ENCODE measurements at regions not wholly inside any gene's neighbourhood (a gene's known extent, or its start where the extent isn't known, plus 50 kb on each side); places are given as distances from the start of the nearest gene placed in this dataset.

DNA sequence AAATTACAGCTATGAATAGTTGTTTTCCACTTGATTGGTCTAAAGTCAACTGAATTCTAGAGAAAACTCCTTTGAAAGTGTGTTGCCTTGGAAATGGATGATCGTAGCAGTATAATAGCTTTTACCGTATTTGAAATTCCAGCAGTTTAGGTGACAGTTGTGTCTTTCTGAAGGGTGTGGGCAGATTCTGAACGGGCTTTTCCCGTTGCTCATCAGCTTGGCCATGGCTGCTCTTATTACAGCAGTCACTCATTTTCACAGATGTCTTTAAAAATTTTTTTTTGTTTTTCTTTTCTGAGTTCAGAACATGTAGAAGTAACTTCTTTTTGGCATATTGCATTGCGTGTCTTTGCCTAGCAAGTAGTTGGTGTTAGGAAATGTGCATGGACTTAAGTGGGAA is 69.6 kb upstream of the SLC4A4 start:
- H3K4me1 ChIP-seq (ENCODE audit: insufficient read depth) = no peaks in the 10 kb centered on the region
- no peak overlapping the region for H3K4me2 ChIP-seq
- no peak for DNase-seq (ENCODE audit: low spot score)
- no peaks in the 10 kb centered on the region for H3K36me3 ChIP-seq (replicated peaks; ENCODE audit: insufficient read depth, low read depth)
- H2AFZ ChIP-seq = no peak overlapping the region
- H3K79me2 ChIP-seq = no peaks in the 10 kb centered on the region
- no peaks in the 10 kb centered on the region for H3K27me3 ChIP-seq
- no peak overlapping the region for H3K27ac ChIP-seq
- no peaks in the 10 kb centered on the region for H4K20me1 ChIP-seq (ENCODE audit: insufficient read depth, poor library complexity, severe bottlenecking)
- TF ChIP-seq EZH2 (IDR thresholded peaks at IDR 0.05; ENCODE audit: borderline replicate concordance) = no peak
- no peak for TF ChIP-seq EZH2phosphoT487 (IDR thresholded peaks at IDR 0.05; ENCODE audit: low read depth, severe bottlenecking, unreplicated experiment)
- TF ChIP-seq, protein P1, sequence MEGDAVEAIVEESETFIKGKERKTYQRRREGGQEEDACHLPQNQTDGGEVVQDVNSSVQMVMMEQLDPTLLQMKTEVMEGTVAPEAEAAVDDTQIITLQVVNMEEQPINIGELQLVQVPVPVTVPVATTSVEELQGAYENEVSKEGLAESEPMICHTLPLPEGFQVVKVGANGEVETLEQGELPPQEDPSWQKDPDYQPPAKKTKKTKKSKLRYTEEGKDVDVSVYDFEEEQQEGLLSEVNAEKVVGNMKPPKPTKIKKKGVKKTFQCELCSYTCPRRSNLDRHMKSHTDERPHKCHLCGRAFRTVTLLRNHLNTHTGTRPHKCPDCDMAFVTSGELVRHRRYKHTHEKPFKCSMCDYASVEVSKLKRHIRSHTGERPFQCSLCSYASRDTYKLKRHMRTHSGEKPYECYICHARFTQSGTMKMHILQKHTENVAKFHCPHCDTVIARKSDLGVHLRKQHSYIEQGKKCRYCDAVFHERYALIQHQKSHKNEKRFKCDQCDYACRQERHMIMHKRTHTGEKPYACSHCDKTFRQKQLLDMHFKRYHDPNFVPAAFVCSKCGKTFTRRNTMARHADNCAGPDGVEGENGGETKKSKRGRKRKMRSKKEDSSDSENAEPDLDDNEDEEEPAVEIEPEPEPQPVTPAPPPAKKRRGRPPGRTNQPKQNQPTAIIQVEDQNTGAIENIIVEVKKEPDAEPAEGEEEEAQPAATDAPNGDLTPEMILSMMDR (IDR thresholded peaks at IDR 0.05; ENCODE audit: poor library complexity) = no peak
- WGBS (ENCODE audit: low lambda C conversion rate, missing lambda C conversion rate) = 95% methylated on average over 5 of the region's 5 CpGs
- H3K9me3 ChIP-seq (ENCODE audit: low read depth) = no peaks in the 10 kb centered on the region
- no peak overlapping the region for H3K4me3 ChIP-seq
- no peaks in the 10 kb centered on the region for H3K9me2 ChIP-seq (replicated peaks; ENCODE audit: insufficient read depth)

DNA sequence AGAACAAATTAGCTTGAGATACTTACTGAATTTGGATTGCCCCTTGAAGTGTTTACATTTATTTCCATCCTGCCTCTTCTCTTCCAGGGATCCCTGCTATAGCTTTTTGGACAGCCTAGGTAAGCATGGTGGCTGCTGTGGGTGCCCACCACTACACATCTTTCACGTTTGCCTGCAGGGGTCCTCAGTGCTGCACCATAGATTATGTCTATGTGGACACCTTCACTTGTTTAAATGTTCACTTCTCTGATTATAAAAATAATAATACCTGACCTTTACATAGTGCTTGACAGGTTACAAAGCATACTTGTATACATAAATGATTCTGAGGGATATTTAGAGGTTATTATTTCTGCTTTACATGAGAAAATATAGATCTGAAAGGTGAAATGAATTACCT is 67.9 kb upstream of the SLC4A4 start:
- no peaks in the 10 kb centered on the region for H3K27me3 ChIP-seq
- H4K20me1 ChIP-seq (ENCODE audit: insufficient read depth, poor library complexity, severe bottlenecking) = no peaks in the 10 kb centered on the region
- no peak overlapping the region for H3K4me3 ChIP-seq
- no peaks in the 10 kb centered on the region for H3K36me3 ChIP-seq (replicated peaks; ENCODE audit: insufficient read depth, low read depth)
- no peaks in the 10 kb centered on the region for H3K9me3 ChIP-seq (ENCODE audit: low read depth)
- 30% methylated on average over 1 of the region's 1 CpG for WGBS (ENCODE audit: low lambda C conversion rate, missing lambda C conversion rate)
- no peaks in the 10 kb centered on the region for H3K79me2 ChIP-seq
- no peaks in the 10 kb centered on the region for H3K9me2 ChIP-seq (replicated peaks; ENCODE audit: insufficient read depth)
- H3K4me2 ChIP-seq = no peak overlapping the region
- H2AFZ ChIP-seq = no peak overlapping the region
- TF ChIP-seq EZH2 (IDR thresholded peaks at IDR 0.05; ENCODE audit: borderline replicate concordance) (no peak), EZH2phosphoT487 (IDR thresholded peaks at IDR 0.05; ENCODE audit: low read depth, severe bottlenecking, unreplicated experiment) (no peak)
- TF ChIP-seq, protein P1 (IDR thresholded peaks at IDR 0.05; ENCODE audit: poor library complexity) = peak; percentile 51
- H3K27ac ChIP-seq = no peak overlapping the region
- peak; percentile 46 for DNase-seq (ENCODE audit: low spot score)
- H3K4me1 ChIP-seq (ENCODE audit: insufficient read depth) = no peaks in the 10 kb centered on the region

DNA sequence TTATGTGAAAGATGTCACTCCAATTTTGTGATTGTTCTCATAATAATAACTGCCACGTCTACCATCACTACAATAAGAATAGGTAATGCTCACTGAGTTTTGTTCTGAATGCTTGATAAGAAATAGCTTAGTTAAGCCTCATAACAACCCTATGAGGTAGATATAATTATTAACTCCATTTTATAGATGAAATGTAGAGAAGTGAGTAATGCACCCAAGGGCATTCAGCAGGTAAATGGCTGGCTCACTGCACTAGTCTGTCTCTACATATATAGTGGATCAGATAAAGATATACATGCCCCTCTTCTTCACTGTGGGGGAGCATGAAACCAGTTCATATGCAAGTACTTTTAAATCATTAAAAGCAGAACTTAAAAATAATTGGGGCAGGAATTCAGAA is 65.8 kb upstream of the SLC4A4 start:
- Histone ChIP-seq H3K79me2 (no peaks in the 10 kb centered on the region), H3K4me3 (no peak overlapping the region), H3K4me2 (no peak overlapping the region), H3K27me3 (no peaks in the 10 kb centered on the region), H3K27ac (no peak overlapping the region), H2AFZ (no peak overlapping the region), H3K9me2 (replicated peaks; ENCODE audit: insufficient read depth) (no peaks in the 10 kb centered on the region), H3K36me3 (replicated peaks; ENCODE audit: insufficient read depth, low read depth) (no peaks in the 10 kb centered on the region), H3K9me3 (ENCODE audit: low read depth) (no peaks in the 10 kb centered on the region), H4K20me1 (ENCODE audit: insufficient read depth, poor library complexity, severe bottlenecking) (no peaks in the 10 kb centered on the region), H3K4me1 (ENCODE audit: insufficient read depth) (no peaks in the 10 kb centered on the region)
- WGBS (ENCODE audit: low lambda C conversion rate, missing lambda C conversion rate) = 100% methylated on average over 1 of the region's 1 CpG
- DNase-seq (ENCODE audit: low spot score) = no peak
- TF ChIP-seq EZH2phosphoT487 (IDR thresholded peaks at IDR 0.05; ENCODE audit: low read depth, severe bottlenecking, unreplicated experiment) = no peak
- TF ChIP-seq EZH2 (IDR thresholded peaks at IDR 0.05; ENCODE audit: borderline replicate concordance) = no peak
- TF ChIP-seq, protein P1 (IDR thresholded peaks at IDR 0.05; ENCODE audit: poor library complexity) = no peak

DNA sequence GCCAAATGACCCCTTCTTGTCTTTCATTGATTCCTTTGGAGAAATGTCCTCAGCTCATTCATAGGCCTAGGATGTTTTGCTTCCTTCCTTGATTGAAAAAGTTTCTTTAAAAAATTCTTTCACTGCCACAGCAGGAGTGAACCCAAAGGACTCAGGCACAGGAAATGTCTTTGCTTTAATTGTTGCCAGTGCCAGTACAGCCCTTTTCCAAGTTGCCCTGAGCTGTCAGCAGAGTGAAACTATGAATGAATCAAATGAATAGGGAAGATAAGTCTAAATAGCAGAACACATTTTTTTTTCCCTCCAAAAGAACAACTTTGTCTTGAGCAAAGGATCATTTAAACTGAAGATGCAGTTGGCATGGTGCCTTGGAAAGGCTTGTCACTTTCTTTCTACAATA is 63.8 kb upstream of the SLC4A4 start:
- Histone ChIP-seq H3K36me3 (replicated peaks; ENCODE audit: insufficient read depth, low read depth) (no peaks in the 10 kb centered on the region), H3K9me3 (ENCODE audit: low read depth) (no peaks in the 10 kb centered on the region), H2AFZ (no peak overlapping the region), H3K9me2 (replicated peaks; ENCODE audit: insufficient read depth) (no peaks in the 10 kb centered on the region), H3K4me2 (no peak overlapping the region), H3K4me3 (no peak overlapping the region), H3K27me3 (no peaks in the 10 kb centered on the region), H3K27ac (no peak overlapping the region), H3K79me2 (no peaks in the 10 kb centered on the region), H3K4me1 (ENCODE audit: insufficient read depth) (no peaks in the 10 kb centered on the region), H4K20me1 (ENCODE audit: insufficient read depth, poor library complexity, severe bottlenecking) (no peaks in the 10 kb centered on the region)
- TF ChIP-seq, protein P1 (IDR thresholded peaks at IDR 0.05; ENCODE audit: poor library complexity) = no peak
- TF ChIP-seq EZH2phosphoT487 (IDR thresholded peaks at IDR 0.05; ENCODE audit: low read depth, severe bottlenecking, unreplicated experiment) (no peak), EZH2 (IDR thresholded peaks at IDR 0.05; ENCODE audit: borderline replicate concordance) (no peak)
- no peak for DNase-seq (ENCODE audit: low spot score)
